ENCODE measurements at regions not wholly inside any gene's neighbourhood (a gene's known extent, or its start where the extent isn't known, plus 50 kb on each side); places are given as distances from the start of the nearest gene placed in this dataset.

DNA sequence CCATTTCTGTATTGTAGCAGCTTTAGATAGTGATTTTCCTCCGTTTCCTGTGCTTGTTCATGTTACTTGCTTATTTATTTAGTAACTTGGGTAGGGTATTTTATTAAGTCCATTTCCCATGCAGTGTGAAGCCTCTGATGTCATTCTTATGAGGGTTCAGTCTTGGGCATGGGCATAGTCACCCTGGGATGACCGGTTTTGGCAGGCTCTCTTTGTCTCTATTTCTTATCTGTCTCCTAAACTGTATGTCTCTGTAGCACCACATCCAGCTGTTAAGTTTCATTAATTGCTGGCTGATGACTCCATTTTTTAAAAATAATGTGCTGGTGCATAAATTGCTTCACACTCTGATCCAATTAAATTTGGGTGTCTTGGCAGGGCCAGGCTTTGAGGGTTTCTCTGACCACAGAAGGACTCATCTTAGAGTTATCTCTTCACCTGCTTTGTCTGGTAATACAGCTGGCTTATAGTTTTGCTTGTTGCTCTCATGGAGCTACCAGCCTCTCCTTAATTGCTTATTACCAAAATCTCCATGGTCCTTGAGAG is 173.3 kb upstream of the VLDLR start:
- WGBS, 2 donors: 43 to 94% methylated on average over 1 to 2 of the region's 2 CpGs
- TF ChIP-seq EP300 (IDR thresholded peaks at IDR 0.05): no peak
- TF ChIP-seq POLR2A (IDR thresholded peaks at IDR 0.05): no peak
- TF ChIP-seq POLR2AphosphoS5 (IDR thresholded peaks at IDR 0.05): no peak
- TF ChIP-seq, protein P1, sequence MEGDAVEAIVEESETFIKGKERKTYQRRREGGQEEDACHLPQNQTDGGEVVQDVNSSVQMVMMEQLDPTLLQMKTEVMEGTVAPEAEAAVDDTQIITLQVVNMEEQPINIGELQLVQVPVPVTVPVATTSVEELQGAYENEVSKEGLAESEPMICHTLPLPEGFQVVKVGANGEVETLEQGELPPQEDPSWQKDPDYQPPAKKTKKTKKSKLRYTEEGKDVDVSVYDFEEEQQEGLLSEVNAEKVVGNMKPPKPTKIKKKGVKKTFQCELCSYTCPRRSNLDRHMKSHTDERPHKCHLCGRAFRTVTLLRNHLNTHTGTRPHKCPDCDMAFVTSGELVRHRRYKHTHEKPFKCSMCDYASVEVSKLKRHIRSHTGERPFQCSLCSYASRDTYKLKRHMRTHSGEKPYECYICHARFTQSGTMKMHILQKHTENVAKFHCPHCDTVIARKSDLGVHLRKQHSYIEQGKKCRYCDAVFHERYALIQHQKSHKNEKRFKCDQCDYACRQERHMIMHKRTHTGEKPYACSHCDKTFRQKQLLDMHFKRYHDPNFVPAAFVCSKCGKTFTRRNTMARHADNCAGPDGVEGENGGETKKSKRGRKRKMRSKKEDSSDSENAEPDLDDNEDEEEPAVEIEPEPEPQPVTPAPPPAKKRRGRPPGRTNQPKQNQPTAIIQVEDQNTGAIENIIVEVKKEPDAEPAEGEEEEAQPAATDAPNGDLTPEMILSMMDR (IDR thresholded peaks at IDR 0.05): no peak
- no peaks in the 10 kb centered on the region for H3K27me3 ChIP-seq
- DNase-seq (no peak), ATAC-seq (ENCODE audit: low FRiP score in 2 of 2) (no peak)
- H3K36me3 ChIP-seq: no peaks in the 10 kb centered on the region
- no peak overlapping the region for H3K4me3 ChIP-seq
- no peaks in the 10 kb centered on the region for H3K4me1 ChIP-seq
- H3K27ac ChIP-seq: no peak overlapping the region
- H3K9me3 ChIP-seq: no peaks in the 10 kb centered on the region

DNA sequence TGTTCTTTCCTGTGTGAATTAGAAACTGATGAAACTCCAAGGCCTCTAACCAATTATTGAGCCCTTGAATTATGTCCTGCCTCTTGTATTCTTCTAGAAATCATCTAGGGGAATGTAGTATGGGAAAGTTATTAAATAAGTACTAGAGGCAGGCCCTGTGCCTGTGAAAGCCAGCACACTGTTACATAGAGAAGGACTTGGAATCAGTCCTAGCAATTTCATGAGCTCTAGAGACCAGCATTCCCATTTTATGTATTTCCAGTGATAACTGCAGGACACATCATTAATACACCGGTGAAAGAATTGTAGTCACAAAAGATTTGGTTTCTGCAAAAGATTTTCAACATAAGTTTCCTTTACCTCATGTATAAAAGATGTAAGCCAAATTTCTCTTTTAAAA is 168.5 kb upstream of the VLDLR start:
- TF ChIP-seq POLR2A (IDR thresholded peaks at IDR 0.05) (no peak), EP300 (IDR thresholded peaks at IDR 0.05) (no peak), POLR2AphosphoS5 (IDR thresholded peaks at IDR 0.05) (no peak)
- TF ChIP-seq, protein P1 (IDR thresholded peaks at IDR 0.05): no peak
- Histone ChIP-seq H3K4me3 (no peak overlapping the region), H3K4me1 (no peaks in the 10 kb centered on the region), H3K36me3 (no peaks in the 10 kb centered on the region), H3K9me3 (no peaks in the 10 kb centered on the region), H3K27ac (no peak overlapping the region), H3K27me3 (no peaks in the 10 kb centered on the region)
- WGBS, 2 donors: 94 to 100% methylated on average over 1 of the region's 1 CpG
- ATAC-seq (ENCODE audit: low FRiP score in 2 of 2) (no peak), DNase-seq (no peak)

DNA sequence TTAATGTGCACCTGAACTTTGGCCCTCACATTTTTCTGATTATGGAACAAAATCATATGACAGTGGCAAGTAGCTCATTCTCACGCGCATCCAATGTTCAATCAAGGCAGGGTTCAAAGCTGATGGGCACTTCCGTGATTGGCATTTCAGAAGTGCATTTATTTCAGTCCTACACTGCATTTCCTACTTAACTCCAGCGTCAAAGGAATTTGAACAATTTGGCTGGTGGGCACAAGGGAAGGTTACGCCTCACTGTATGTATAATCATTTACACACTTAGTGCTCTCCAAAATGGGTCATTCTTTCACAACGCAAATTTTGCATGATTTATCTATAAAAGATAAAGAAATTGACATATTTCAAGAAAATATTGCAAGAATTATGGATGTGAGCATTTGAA is 167.9 kb upstream of the VLDLR start:
- Histone ChIP-seq H3K27me3 (no peaks in the 10 kb centered on the region), H3K4me1 (no peaks in the 10 kb centered on the region), H3K27ac (no peak overlapping the region), H3K9me3 (no peaks in the 10 kb centered on the region), H3K36me3 (no peaks in the 10 kb centered on the region), H3K4me3 (no peak overlapping the region)
- DNase-seq: no peak
- WGBS, 2 donors: 59 to 65% methylated on average over 6 of the region's 6 CpGs
- no peak for ATAC-seq (ENCODE audit: low FRiP score in 2 of 2)
- no peak for TF ChIP-seq EP300 (IDR thresholded peaks at IDR 0.05)

DNA sequence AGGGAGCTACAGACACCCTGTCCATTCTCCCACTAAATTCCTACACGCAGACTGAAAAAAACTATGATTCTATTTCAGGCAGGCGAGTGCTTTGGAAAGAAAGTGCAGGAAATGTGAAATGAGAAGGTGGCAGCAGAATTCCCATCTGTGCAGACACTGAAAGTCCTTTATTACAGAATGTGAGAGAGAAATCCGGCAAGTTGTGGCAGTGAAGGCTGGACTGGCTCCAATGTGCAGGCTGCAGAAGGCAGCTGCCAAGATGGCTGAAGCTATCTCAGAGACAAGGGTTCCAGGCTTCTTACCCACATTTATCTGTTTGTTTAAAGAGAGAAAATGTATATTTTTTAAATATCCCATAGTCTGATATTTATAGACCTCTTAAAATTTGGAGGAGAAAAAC is 161.8 kb upstream of the VLDLR start:
- H3K36me3 ChIP-seq: no peaks in the 10 kb centered on the region
- 61 to 75% methylated on average over 3 of the region's 3 CpGs for WGBS, 2 donors
- no peak for DNase-seq

DNA sequence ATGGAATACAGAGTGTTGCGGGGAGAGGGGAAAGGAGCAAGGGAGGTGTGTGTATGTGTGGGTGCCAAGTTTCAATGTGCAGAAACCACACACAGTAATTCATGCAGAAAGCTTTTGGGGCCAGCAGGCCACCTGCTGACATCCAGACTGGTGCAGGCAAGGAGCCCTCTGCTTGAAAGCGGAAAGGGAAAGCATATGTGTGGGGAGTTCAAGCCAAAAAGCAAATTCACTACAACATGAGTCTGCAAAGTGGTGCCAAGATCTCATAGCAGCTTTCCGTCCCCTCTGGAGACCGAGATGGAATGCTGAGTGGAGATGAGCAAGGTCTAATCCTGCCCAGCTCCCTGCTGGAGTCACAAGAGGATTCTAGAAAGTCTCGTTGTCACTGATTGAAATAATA is 159.7 kb upstream of the VLDLR start:
- no peak for DNase-seq
- TF ChIP-seq, protein P1 (IDR thresholded peaks at IDR 0.05): no peak
- TF ChIP-seq POLR2A (IDR thresholded peaks at IDR 0.05) (no peak), POLR2AphosphoS5 (IDR thresholded peaks at IDR 0.05) (no peak), EP300 (IDR thresholded peaks at IDR 0.05) (no peak)

More for the DNA sequence above, 161.8 kb upstream of the VLDLR start:
- H3K9me3 ChIP-seq: no peaks in the 10 kb centered on the region
- no peaks in the 10 kb centered on the region for H3K27me3 ChIP-seq
- H3K27ac ChIP-seq: no peak overlapping the region
- no peak for TF ChIP-seq EP300 (IDR thresholded peaks at IDR 0.05)
- no peak for TF ChIP-seq POLR2AphosphoS5 (IDR thresholded peaks at IDR 0.05)
- TF ChIP-seq, protein P1 (IDR thresholded peaks at IDR 0.05): no peak
- no peak for TF ChIP-seq POLR2A (IDR thresholded peaks at IDR 0.05)
- H3K4me3 ChIP-seq: no peak overlapping the region
- no peaks in the 10 kb centered on the region for H3K4me1 ChIP-seq
- ATAC-seq (ENCODE audit: low FRiP score in 2 of 2): no peak

More for the DNA sequence above, 159.7 kb upstream of the VLDLR start:
- no peaks in the 10 kb centered on the region for H3K27me3 ChIP-seq
- no peaks in the 10 kb centered on the region for H3K4me1 ChIP-seq
- no peaks in the 10 kb centered on the region for H3K36me3 ChIP-seq
- WGBS, 2 donors: 77 to 84% methylated on average over 5 of the region's 5 CpGs
- H3K27ac ChIP-seq: no peak overlapping the region
- H3K4me3 ChIP-seq: no peak overlapping the region
- ATAC-seq (ENCODE audit: low FRiP score in 2 of 2): no peak
- no peaks in the 10 kb centered on the region for H3K9me3 ChIP-seq

All from upper lobe of left lung (tissue), 6 donors.